ENCODE measurements at regions not wholly inside any gene's neighbourhood (a gene's known extent, or its start where the extent isn't known, plus 50 kb on each side); places are given as distances from the start of the nearest gene placed in this dataset.

- no peak for DNase-seq
Measured at GRCh38 chr2:13550285-13551231, 833.8 kb downstream of the TRIB2 start.

DNA sequence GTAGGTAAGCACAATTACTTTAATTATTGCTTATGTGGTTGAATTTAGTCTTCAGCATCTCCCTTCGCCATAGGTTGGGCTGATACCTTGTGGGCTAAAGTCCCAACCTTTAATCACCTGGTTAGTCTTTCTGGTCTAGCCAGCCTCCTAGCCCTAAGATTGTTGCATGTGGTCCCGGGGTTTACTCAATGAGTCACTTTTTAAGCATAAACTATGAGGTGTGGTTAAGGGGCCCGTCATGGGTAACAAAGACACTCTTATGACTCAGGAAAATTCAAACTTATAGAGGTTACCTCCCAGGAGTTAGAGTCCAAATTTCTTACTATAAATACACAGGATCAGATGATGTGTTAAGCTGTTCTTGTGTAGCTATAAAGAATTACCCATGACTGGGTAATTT is 841.6 kb downstream of the TRIB2 start:
- DNase-seq = no peak

DNA sequence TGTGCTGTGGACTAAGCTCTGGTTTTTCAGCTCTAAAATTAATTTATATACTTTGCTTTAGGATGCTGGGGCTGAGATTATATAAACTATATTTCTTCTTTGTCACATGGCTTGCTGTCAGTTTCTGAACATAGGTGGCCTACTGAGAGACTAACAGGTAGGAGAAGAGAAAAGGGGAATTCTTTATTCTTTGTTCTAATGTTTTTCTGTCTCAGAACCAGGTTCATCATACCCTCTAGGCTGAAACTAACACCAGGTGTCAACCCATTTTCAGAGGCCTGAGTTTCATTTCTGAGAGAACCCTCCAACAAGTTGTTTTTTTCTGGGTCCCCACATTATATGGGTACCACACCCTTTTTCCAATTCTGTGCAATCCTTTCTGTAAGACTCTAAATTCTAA is 843.6 kb downstream of the TRIB2 start:
- DNase-seq = no peak

GRCh38 chr2:13572466-13572865 is 855.7 kb downstream of the TRIB2 start:
- DNase-seq = no peak

- DNase-seq = no peak
Measured at GRCh38 chr2:13574831-13575230, 858.1 kb downstream of the TRIB2 start.

- DNase-seq = no peak
Measured at GRCh38 chr2:13576406-13577036, 859.8 kb downstream of the TRIB2 start.

- no peak for DNase-seq
Measured at GRCh38 chr2:13578547-13578946, 861.8 kb downstream of the TRIB2 start.

DNA sequence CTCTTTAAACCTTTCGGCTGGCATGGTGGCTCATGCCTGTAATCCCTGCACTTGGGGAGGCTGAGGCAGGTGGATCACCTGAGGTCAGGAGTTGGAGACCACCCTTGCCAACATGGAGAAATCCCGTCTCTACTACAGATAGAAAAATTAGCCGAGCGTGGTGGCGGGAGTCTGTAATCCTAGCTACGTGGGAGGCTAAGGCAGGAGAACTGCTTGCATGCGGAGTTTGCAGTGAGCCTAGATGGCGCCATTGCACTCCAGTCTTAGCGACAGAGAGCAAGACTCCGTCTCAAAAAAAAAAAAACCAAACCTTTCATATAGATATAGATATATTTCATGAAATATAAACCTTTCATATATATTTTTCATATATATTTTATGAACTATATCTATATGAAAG is 864.7 kb downstream of the TRIB2 start:
- no peak for DNase-seq

- DNase-seq = no peak
Measured at GRCh38 chr2:13583609-13584008, 866.9 kb downstream of the TRIB2 start.

GRCh38 chr2:13584020-13584419 is 867.3 kb downstream of the TRIB2 start:
- no peak for DNase-seq

GRCh38 chr2:13585732-13586131 is 869.0 kb downstream of the TRIB2 start:
- DNase-seq = no peak

DNA sequence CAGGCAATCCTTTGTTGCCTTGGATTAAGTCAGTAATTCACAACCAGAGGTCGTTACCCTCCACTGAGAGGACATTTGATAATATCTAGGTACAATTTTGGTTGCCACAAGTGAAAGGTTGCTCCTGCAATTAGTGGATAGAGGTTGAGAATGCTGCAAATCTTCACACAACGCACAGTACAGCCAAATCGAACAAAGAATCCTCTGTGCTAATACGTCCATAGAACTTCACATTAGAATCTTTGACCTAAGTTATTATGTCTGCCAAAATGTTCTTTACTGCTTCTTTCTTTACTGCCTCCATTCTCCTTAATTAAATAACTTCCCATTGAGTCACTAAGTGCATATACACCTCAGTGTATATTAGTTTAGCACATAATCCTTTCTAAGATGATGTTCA is 879.5 kb downstream of the TRIB2 start:
- no peak for DNase-seq

- no peak for DNase-seq
Measured at GRCh38 chr2:13597176-13597575, 880.4 kb downstream of the TRIB2 start.

DNA sequence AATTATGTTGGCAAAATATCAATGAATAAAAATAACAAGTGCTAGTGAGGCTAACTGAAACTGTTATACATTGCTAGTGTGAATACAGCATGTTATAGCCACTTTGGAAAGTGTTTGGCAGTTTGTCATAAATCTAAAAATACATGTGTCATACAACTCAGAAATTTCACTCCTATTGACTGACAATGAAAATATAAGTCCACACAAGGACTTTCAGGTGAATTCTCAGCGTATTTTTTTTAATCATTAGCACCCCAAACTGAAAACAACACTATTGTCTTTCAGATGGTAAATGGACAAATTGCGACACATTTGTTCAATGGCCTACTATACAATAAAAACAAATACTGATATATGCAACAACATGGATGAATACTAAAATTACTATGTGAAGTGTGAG is 884.8 kb downstream of the TRIB2 start:
- no peak for DNase-seq

- DNase-seq = no peak
Measured at GRCh38 chr2:13604951-13605661, 888.4 kb downstream of the TRIB2 start.

- no peak for DNase-seq
Measured at GRCh38 chr2:13607139-13607538, 890.4 kb downstream of the TRIB2 start.

- DNase-seq = no peak
Measured at GRCh38 chr2:13611939-13612338, 895.2 kb downstream of the TRIB2 start.

DNA sequence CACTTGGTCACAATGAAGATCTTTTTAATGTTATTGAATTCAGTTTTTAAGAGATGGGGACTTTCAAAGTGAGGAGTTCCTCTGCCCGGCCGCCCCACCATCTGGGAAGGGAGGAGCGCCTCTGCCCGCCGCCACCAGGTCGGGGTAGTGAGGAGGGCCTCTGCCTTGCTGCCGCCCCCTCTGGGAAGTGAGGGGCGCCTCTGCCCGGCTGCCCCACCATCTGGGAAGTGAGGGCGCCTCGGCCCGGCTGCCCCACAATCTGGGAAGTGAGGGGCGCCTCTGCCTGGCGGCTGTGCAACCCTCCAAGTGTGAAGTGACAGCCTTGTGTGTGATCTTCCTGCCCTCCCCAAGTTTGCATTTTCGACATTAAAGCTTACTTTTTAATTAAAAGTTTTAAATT is 899.3 kb downstream of the TRIB2 start:
- DNase-seq = no peak

GRCh38 chr2:13616616-13617015 is 899.9 kb downstream of the TRIB2 start:
- DNase-seq = no peak

- no peak for DNase-seq
Measured at GRCh38 chr2:13628122-13628521, 911.4 kb downstream of the TRIB2 start.

DNA sequence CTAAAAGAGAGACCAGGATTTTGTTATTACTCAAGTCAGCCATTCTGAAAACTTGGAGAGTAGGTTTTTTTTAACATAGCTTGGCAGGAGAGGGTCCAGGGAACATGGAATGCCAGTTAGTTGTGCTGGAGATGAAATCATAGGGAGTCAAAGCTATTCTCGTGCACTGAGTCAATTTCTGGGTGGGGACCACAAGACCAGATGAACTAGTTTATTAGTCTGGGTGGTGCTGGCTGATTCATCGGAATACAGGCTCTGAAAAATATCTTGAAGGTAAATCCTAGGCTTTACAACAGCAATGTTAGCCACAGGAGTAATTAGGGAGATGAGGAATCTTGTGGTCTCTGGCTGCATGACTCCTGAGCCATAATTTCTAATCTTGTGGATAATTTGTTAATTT is 921.4 kb downstream of the TRIB2 start:
- DNase-seq = no peak

- DNase-seq = no peak
Measured at GRCh38 chr2:13649918-13650317, 933.2 kb downstream of the TRIB2 start.

DNA sequence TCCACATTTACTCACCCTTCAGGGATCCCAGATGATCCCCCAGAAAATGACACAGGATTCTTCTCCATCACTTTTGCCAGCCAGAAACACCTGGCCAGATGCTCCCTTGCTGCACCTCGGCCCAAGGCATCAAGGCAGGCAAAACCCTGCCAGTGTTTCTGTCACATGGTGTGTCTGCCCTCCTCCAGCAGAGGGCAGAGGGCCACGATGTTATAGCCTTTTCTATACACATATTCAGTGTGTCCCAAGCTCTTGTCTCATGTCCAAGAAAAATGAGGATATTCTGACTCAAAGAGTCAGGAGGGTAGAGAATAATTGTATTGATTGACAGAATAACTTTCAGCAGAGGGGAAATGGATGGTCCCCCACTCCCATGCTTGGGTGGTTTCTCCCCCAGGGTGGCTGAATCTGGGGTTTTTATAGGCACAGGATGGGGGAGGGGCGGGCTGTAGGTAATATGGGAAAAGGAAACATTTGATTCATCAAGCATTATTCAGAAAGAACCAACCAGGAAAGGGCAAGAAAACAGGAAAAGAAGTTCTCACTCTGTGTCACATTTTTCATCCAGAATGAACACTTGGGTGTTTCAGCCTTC is 933.9 kb downstream of the TRIB2 start:
- peak; percentile 4 for DNase-seq

All from activated CD4-positive, alpha-beta T cell treated with anti-CD3 and anti-CD28 coated beads for 48 hours (primary cell).